HL-60 (cell line): ENCODE measurements at regions not wholly inside any gene's neighbourhood (a gene's known extent, or its start where the extent isn't known, plus 50 kb on each side); places are given as distances from the start of the nearest gene placed in this dataset.
"Not testable (repeated sequence)": the region's sequence is repeated elsewhere in the genome, so short reads cannot be mapped to it uniquely, and the experiment has no call there.

Experiments used
- CTCF ChIP-seq: IDR thresholded peaks from one replicate; pipeline ENCODE4 v1.5.1; 2011; ENCODE audit warnings: low read length, control low read depth, inconsistent platforms; ENCODE audit not compliant: insufficient read depth
- GABPA ChIP-seq: IDR thresholded peaks from 2 replicates; pipeline ENCODE4 v1.6.1; 2012; ENCODE audit warnings: low read depth
- REST ChIP-seq: IDR thresholded peaks from 2 replicates; pipeline ENCODE4 v1.6.1; 2012; ENCODE audit warnings: low read depth; ENCODE audit not compliant: insufficient replicate concordance

DNA sequence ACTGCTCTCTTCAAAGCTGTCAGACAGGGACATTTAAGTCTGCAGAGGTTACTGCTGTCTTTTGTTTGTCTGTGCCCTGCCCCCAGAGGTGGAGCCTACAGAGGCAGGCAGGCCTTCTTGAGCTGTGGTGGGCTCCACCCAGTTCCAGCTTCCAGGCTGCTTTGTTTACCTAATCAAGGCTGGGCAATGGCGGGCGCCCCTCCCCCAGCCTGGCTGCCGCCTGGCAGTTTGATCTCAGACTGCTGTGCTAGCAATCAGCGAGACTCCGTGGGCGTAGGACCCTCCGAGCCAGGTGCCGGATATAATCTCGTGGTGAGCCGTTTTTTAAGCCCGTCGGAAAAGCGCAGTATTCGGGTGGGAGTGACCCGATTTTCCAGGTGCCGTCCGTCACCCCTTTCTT lies 942.3 kb downstream of the TLE1 start:
- not testable (repeated sequence) for TF ChIP-seq GABPA, CTCF, REST
